Dedifferentiated amniotic fluid mesenchymal stem cell (primary cell): ENCODE measurements at regions not wholly inside any gene's neighbourhood (a gene's known extent, or its start where the extent isn't known, plus 50 kb on each side); places are given as distances from the start of the nearest gene placed in this dataset.
"Not testable (repeated sequence)": the region's sequence is repeated elsewhere in the genome, so short reads cannot be mapped to it uniquely, and the experiment has no call there.

ENCODE experiments used
- DNase-seq: peaks from one replicate; pipeline ENCODE4 v3.0.0-alpha.2; 2016; ENCODE audit errors: extremely low spot score

GRCh38 chr21:28011970-28012369, 980.7 kb downstream of the LTN1 start:
- not testable (repeated sequence) for DNase-seq

GRCh38 chr21:28008245-28008644, 984.4 kb downstream of the LTN1 start:
- not testable (repeated sequence) for DNase-seq

GRCh38 chr21:28003627-28004026, 989.0 kb downstream of the LTN1 start:
- DNase-seq: not testable (repeated sequence)

- not testable (repeated sequence) for DNase-seq
These were observed 995.8 kb downstream of the LTN1 start for GRCh38 chr21:27996906-27997305.

- not testable (repeated sequence) for DNase-seq
These were observed 1007.9 kb downstream of the LTN1 start for GRCh38 chr21:27984663-27985325.

GRCh38 chr21:27979446-27979845, 1012.6 kb upstream of the ADAMTS5 start:
- not testable (repeated sequence) for DNase-seq

- DNase-seq: no peak
These were observed 1008.6 kb upstream of the ADAMTS5 start for GRCh38 chr21:27975514-27975913.

- DNase-seq: not testable (repeated sequence)
These were observed 1007.3 kb upstream of the ADAMTS5 start for GRCh38 chr21:27974152-27974551.

GRCh38 chr21:27968240-27968639, 1001.4 kb upstream of the ADAMTS5 start:
- not testable (repeated sequence) for DNase-seq

GRCh38 chr21:27954543-27955165, 987.8 kb upstream of the ADAMTS5 start:
- peak; percentile 23 for DNase-seq

GRCh38 chr21:27953340-27954045, 986.6 kb upstream of the ADAMTS5 start:
- no peak for DNase-seq

GRCh38 chr21:27949093-27949492, 982.2 kb upstream of the ADAMTS5 start:
- not testable (repeated sequence) for DNase-seq

GRCh38 chr21:27930108-27930767, 963.4 kb upstream of the ADAMTS5 start:
- not testable (repeated sequence) for DNase-seq

- peak; percentile 32 for DNase-seq
These were observed 962.3 kb upstream of the ADAMTS5 start for GRCh38 chr21:27929179-27929578.

- DNase-seq: peak; percentile 85
These were observed 961.7 kb upstream of the ADAMTS5 start for GRCh38 chr21:27928534-27929115.

GRCh38 chr21:27921421-27921820, 954.5 kb upstream of the ADAMTS5 start:
- DNase-seq: peak; percentile 26

- DNase-seq: not testable (repeated sequence)
These were observed 951.1 kb upstream of the ADAMTS5 start for GRCh38 chr21:27917966-27918365.

GRCh38 chr21:27916326-27916725, 949.4 kb upstream of the ADAMTS5 start:
- DNase-seq: not testable (repeated sequence)

- not testable (repeated sequence) for DNase-seq
These were observed 945.2 kb upstream of the ADAMTS5 start for GRCh38 chr21:27912133-27912532.

- not testable (repeated sequence) for DNase-seq
These were observed 942.6 kb upstream of the ADAMTS5 start for GRCh38 chr21:27909487-27909886.

- DNase-seq: peak; percentile 80
These were observed 941.9 kb upstream of the ADAMTS5 start for GRCh38 chr21:27908816-27909215.

- DNase-seq: not testable (repeated sequence)
These were observed 936.0 kb upstream of the ADAMTS5 start for GRCh38 chr21:27902904-27903303.
